SK-N-SH (cell line): ENCODE measurements at regions not wholly inside any gene's neighbourhood (a gene's known extent, or its start where the extent isn't known, plus 50 kb on each side); places are given as distances from the start of the nearest gene placed in this dataset.

ENCODE experiments used
- CTCF ChIA-PET: fragments of 300-600, 350-600 bp; formaldehyde crosslinking; extraction: SDS; loops from one replicate; lab custom pipeline; 2021; lab: Yijun Ruan, JAX
- POLR2A ChIA-PET: fragments of 350-600 bp; sonication (Branson Sonifier 250); formaldehyde crosslinking; extraction: SDS; loops from one replicate; lab custom pipeline; 2020; ENCODE audit warnings: antibody characterized with exemption, inconsistent platforms; lab: Yijun Ruan, JAX
- DNase-seq: peaks from one replicate; pipeline ENCODE4 v3.0.0; 2012
- H2AFZ ChIP-seq: fragments of 200-600 bp; sonication (generic); 2 replicates; pipeline ENCODE4 v1.8.1; 2016; ENCODE audit warnings: antibody characterized with exemption, mild to moderate bottlenecking, low read depth
- H3F3A ChIP-seq: fragments of 200-600 bp; sonication (generic); replicated peaks from 2 replicates; pipeline ENCODE3; 2016; ENCODE audit warnings: antibody characterized with exemption, mild to moderate bottlenecking; ENCODE audit not compliant: insufficient read depth
- H3K27ac ChIP-seq, 2 experiments: fragments of 200-500 bp in 1 of 2; fragments of 200-600 bp in 1 of 2; sonication (Bioruptor generic) in 1 of 2; sonication (generic), shearing (Covaris generic) in 1 of 2; 2 replicates each; pipeline versions ENCODE4 v1.5.1 to v1.6.1; 2014 to 2016; ENCODE audit warnings: low read depth in 2 of 2, inconsistent platforms in 1 of 2, low read length in 1 of 2, mild to moderate bottlenecking in 1 of 2, mixed read lengths in 1 of 2
- H3K27me3 ChIP-seq: fragments of 200-600 bp; sonication (generic), shearing (Covaris generic); 2 replicates; pipeline ENCODE4 v1.6.1; 2016; ENCODE audit warnings: mixed run types; ENCODE audit not compliant: insufficient read depth
- H3K36me3 ChIP-seq, 2 experiments: fragments of 200-500 bp in 1 of 2; fragments of 200-600 bp in 1 of 2; sonication (Bioruptor generic) in 1 of 2; sonication (generic) in 1 of 2; replicated peaks in 1 of 2; 2 replicates each; pipeline versions ENCODE3 to v1.5.1; 2014 to 2016; ENCODE audit warnings: low read length in 1 of 2, mild to moderate bottlenecking in 1 of 2; ENCODE audit not compliant: insufficient read depth in 2 of 2, control insufficient read depth in 1 of 2
- H3K4me1 ChIP-seq, 2 experiments: fragments of 200-500 bp in 1 of 2; fragments of 200-600 bp in 1 of 2; sonication (Bioruptor generic) in 1 of 2; sonication (generic), shearing (Covaris generic) in 1 of 2; 2 replicates each; pipeline versions ENCODE4 v1.5.1 to v1.6.1; 2014 to 2016; ENCODE audit warnings: low read depth in 1 of 2, low read length in 1 of 2, mixed run types in 1 of 2; ENCODE audit not compliant: insufficient read depth in 2 of 2, control insufficient read depth in 1 of 2
- H3K4me2 ChIP-seq: fragments of 200-600 bp; sonication (generic), shearing (Covaris generic); 2 replicates; pipeline ENCODE4 v1.6.1; 2017; ENCODE audit warnings: mixed run types
- H3K4me3 ChIP-seq, 2 experiments: fragments of 200-500 bp in 1 of 2; fragments of 200-600 bp in 1 of 2; sonication (Bioruptor generic) in 1 of 2; sonication (generic), shearing (Covaris generic) in 1 of 2; 2 replicates each; pipeline versions ENCODE4 v1.5.1 to v1.8.1; 2014 to 2016; ENCODE audit warnings: low read depth in 2 of 2, inconsistent platforms in 1 of 2, low read length in 1 of 2, mild to moderate bottlenecking in 1 of 2, mixed read lengths in 1 of 2, moderate library complexity in 1 of 2
- H3K79me2 ChIP-seq: fragments of 200-600 bp; sonication (generic); 2 replicates; pipeline ENCODE4 v1.8.1; 2017; ENCODE audit warnings: mild to moderate bottlenecking; ENCODE audit not compliant: insufficient read depth
- H3K9ac ChIP-seq: fragments of 200-600 bp; sonication (generic); 2 replicates; pipeline ENCODE4 v1.6.1; 2017; ENCODE audit warnings: mixed run types
- H3K9me2 ChIP-seq: fragments of 200-600 bp; sonication (generic); 2 replicates; pipeline ENCODE4 v1.6.1; 2017; ENCODE audit warnings: mixed run types
- H3K9me3 ChIP-seq: fragments of 200-600 bp; sonication (generic); 2 replicates; pipeline ENCODE4 v1.6.1; 2017; ENCODE audit warnings: mixed run types, mild to moderate bottlenecking, moderate library complexity
- H4K20me1 ChIP-seq: fragments of 200-600 bp; sonication (generic); 2 replicates; pipeline ENCODE4 v1.6.1; 2017; ENCODE audit warnings: mild to moderate bottlenecking, mixed run types; ENCODE audit not compliant: insufficient read depth
- CHD2 ChIP-seq: fragments of 150-350 bp; IDR thresholded peaks from 2 replicates; pipeline ENCODE4 v1.6.1; 2018; ENCODE audit warnings: low read length; ENCODE audit not compliant: partially characterized antibody
- CTCF ChIP-seq: fragments of 200-600 bp; sonication (generic); IDR thresholded peaks from 2 replicates; pipeline ENCODE4 v1.6.1; 2017; ENCODE audit warnings: antibody characterized with exemption, mild to moderate bottlenecking, moderate library complexity
- EP300 ChIP-seq, 2 experiments: IDR thresholded peaks; 2 replicates each; pipeline versions ENCODE4 v1.4.0 to v1.6.1; 2012; ENCODE audit warnings: borderline replicate concordance in 1 of 2, low read depth in 1 of 2, low read length in 1 of 2
- FOXM1 ChIP-seq: IDR thresholded peaks from 2 replicates; pipeline ENCODE4 v1.4.0; 2012; ENCODE audit warnings: low read depth, mild to moderate bottlenecking
- GABPA ChIP-seq: IDR thresholded peaks from 2 replicates; pipeline ENCODE4 v1.4.0; 2012; ENCODE audit warnings: low read depth, mild to moderate bottlenecking
- IRF3 ChIP-seq: fragments of 150-350 bp; IDR thresholded peaks from 2 replicates; pipeline ENCODE4 v1.6.1; 2016; ENCODE audit warnings: mild to moderate bottlenecking, low read depth, low read length
- MAX ChIP-seq: IDR thresholded peaks from 2 replicates; pipeline ENCODE4 v1.4.0; 2012; ENCODE audit warnings: low read depth
- MEF2A ChIP-seq: IDR thresholded peaks from 2 replicates; pipeline ENCODE4 v1.4.0; 2012; ENCODE audit warnings: low read depth, borderline replicate concordance
- MXI1 ChIP-seq: IDR thresholded peaks from 2 replicates; pipeline ENCODE4 v1.6.1; 2012; ENCODE audit warnings: mild to moderate bottlenecking, low read depth, low read length, improper control_type of control experiment
- NRF1 ChIP-seq: IDR thresholded peaks from 2 replicates; pipeline ENCODE4 v1.6.1; 2012; ENCODE audit warnings: low read depth, mild to moderate bottlenecking, low read length
- POLR2AphosphoS5 ChIP-seq: IDR thresholded peaks from 2 replicates; pipeline ENCODE4 v1.6.1; 2012; ENCODE audit warnings: low read depth, low read length
- RAD21 ChIP-seq: IDR thresholded peaks from 2 replicates; pipeline ENCODE4 v1.6.1; 2012; ENCODE audit warnings: mild to moderate bottlenecking, low read length
- RCOR1 ChIP-seq: fragments of 150-350 bp; IDR thresholded peaks from 2 replicates; pipeline ENCODE4 v1.6.1; 2017; ENCODE audit warnings: antibody characterized with exemption, low read length
- RXRA ChIP-seq: IDR thresholded peaks from 2 replicates; pipeline ENCODE4 v1.4.0; 2012; ENCODE audit warnings: low read depth, mild to moderate bottlenecking, borderline replicate concordance
- SIN3A ChIP-seq: IDR thresholded peaks from 2 replicates; pipeline ENCODE4 v1.6.1; 2012; ENCODE audit warnings: low read depth, mild to moderate bottlenecking, low read length, moderate library complexity, borderline replicate concordance
- TCF12 ChIP-seq: IDR thresholded peaks from 2 replicates; pipeline ENCODE4 v1.4.0; 2012
- TEAD4 ChIP-seq: IDR thresholded peaks from 2 replicates; pipeline ENCODE4 v1.4.0; 2012; ENCODE audit warnings: mild to moderate bottlenecking, borderline replicate concordance; ENCODE audit not compliant: insufficient read depth
- WGBS: methylation state at CpG from one replicate; pipeline ENCODE4 v1.1.6; 2017; ENCODE audit warnings: low lambda C conversion rate; 5-methylcytosine and 5-hydroxymethylcytosine counted together
- TF ChIP-seq, protein P1 (sequence below): IDR thresholded peaks from 2 replicates; pipeline ENCODE4 v1.4.0; 2012; ENCODE audit warnings: low read depth, borderline replicate concordance
- TF ChIP-seq, protein P2 (sequence below): IDR thresholded peaks from 2 replicates; pipeline ENCODE4 v1.6.1; 2012; ENCODE audit warnings: mild to moderate bottlenecking, low read depth, low read length, moderate library complexity

- 21% methylated on average over 17 of the region's 26 CpGs for WGBS
- Histone ChIP-seq H3K9me3 (no peaks in the 10 kb centered on the region), H3K4me2 (no peak overlapping the region), H3K4me3 (no peak overlapping the region), H3K4me1 (no peaks in the 10 kb centered on the region), H3K36me3 (no peaks in the 10 kb centered on the region), H3K9ac (no peak overlapping the region), H3K27ac (no peak overlapping the region), H2AFZ (no peak overlapping the region), H4K20me1 (no peaks in the 10 kb centered on the region), H3K79me2 (no peaks in the 10 kb centered on the region), H3K27me3 (peaks cover 62% of the 10 kb centered on the region), H3F3A (no peaks in the 10 kb centered on the region), H3K9me2 (no peaks in the 10 kb centered on the region)
- ChIA-PET POLR2A (no interaction called here), CTCF (no interaction called here)
- no peak for DNase-seq
- TF ChIP-seq RXRA (no peak), FOXM1 (no peak), TCF12 (no peak), CTCF (no peak), GABPA (no peak), EP300 (IDR thresholded peaks at IDR 0.05; ENCODE audit: borderline replicate concordance in 1 of 2, low read depth in 1 of 2, low read length in 1 of 2) (no peak), NRF1 (no peak), SIN3A (no peak), MXI1 (no peak), MEF2A (no peak), POLR2AphosphoS5 (no peak), CHD2 (no peak), RAD21 (no peak), RCOR1 (no peak), MAX (no peak)
- TF ChIP-seq, protein P1, sequence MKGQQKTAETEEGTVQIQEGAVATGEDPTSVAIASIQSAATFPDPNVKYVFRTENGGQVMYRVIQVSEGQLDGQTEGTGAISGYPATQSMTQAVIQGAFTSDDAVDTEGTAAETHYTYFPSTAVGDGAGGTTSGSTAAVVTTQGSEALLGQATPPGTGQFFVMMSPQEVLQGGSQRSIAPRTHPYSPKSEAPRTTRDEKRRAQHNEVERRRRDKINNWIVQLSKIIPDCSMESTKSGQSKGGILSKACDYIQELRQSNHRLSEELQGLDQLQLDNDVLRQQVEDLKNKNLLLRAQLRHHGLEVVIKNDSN, result no peak
Measured at GRCh38 chr5:2141254-2142000, 258.7 kb upstream of the IRX4 start.

GRCh38 chr5:2140501-2141175 is 257.9 kb upstream of the IRX4 start:
- Histone ChIP-seq H3F3A (no peaks in the 10 kb centered on the region), H2AFZ (no peak overlapping the region), H3K27ac (no peak overlapping the region), H3K4me2 (no peak overlapping the region), H3K79me2 (no peaks in the 10 kb centered on the region), H3K4me1 (no peaks in the 10 kb centered on the region), H4K20me1 (no peaks in the 10 kb centered on the region), H3K4me3 (no peak overlapping the region), H3K9ac (no peak overlapping the region), H3K36me3 (no peaks in the 10 kb centered on the region), H3K9me3 (no peaks in the 10 kb centered on the region), H3K27me3 (peaks cover 62% of the 10 kb centered on the region), H3K9me2 (no peaks in the 10 kb centered on the region)
- DNase-seq, result no peak
- 21% methylated on average over 25 of the region's 25 CpGs for WGBS
- POLR2A ChIA-PET, result no interaction called here
- CTCF ChIA-PET, result interaction anchor here (0.6 kb wide), 1 partner anchor 526 kb away, joined by 3 read pairs; no protein-coding TSS in a partner anchor
- TF ChIP-seq, protein P2, sequence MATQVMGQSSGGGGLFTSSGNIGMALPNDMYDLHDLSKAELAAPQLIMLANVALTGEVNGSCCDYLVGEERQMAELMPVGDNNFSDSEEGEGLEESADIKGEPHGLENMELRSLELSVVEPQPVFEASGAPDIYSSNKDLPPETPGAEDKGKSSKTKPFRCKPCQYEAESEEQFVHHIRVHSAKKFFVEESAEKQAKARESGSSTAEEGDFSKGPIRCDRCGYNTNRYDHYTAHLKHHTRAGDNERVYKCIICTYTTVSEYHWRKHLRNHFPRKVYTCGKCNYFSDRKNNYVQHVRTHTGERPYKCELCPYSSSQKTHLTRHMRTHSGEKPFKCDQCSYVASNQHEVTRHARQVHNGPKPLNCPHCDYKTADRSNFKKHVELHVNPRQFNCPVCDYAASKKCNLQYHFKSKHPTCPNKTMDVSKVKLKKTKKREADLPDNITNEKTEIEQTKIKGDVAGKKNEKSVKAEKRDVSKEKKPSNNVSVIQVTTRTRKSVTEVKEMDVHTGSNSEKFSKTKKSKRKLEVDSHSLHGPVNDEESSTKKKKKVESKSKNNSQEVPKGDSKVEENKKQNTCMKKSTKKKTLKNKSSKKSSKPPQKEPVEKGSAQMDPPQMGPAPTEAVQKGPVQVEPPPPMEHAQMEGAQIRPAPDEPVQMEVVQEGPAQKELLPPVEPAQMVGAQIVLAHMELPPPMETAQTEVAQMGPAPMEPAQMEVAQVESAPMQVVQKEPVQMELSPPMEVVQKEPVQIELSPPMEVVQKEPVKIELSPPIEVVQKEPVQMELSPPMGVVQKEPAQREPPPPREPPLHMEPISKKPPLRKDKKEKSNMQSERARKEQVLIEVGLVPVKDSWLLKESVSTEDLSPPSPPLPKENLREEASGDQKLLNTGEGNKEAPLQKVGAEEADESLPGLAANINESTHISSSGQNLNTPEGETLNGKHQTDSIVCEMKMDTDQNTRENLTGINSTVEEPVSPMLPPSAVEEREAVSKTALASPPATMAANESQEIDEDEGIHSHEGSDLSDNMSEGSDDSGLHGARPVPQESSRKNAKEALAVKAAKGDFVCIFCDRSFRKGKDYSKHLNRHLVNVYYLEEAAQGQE, result no peak
- TF ChIP-seq MEF2A (no peak), TEAD4 (no peak), MAX (no peak), IRF3 (no peak)
